Erythroblast (primary cell): ENCODE measurements at regions not wholly inside any gene's neighbourhood (a gene's known extent, or its start where the extent isn't known, plus 50 kb on each side); places are given as distances from the start of the nearest gene placed in this dataset.

Experiments used
- GATA1 ChIP-seq: IDR thresholded peaks from 2 replicates; pipeline ENCODE4 v1.6.1; 2011; ENCODE audit warnings: low read depth, mild to moderate bottlenecking, control low read depth, low read length, moderate library complexity
- POLR2A ChIP-seq: IDR thresholded peaks from 2 replicates; pipeline ENCODE4 v1.6.1; 2011; ENCODE audit warnings: mild to moderate bottlenecking, low read length

GRCh38 chr7:36058020-36058592, 94.9 kb upstream of the EEPD1 start:
- TF ChIP-seq POLR2A, result no peak
- no peak for TF ChIP-seq GATA1
